GM19395 (cell line): ENCODE measurements at regions not wholly inside any gene's neighbourhood (a gene's known extent, or its start where the extent isn't known, plus 50 kb on each side); places are given as distances from the start of the nearest gene placed in this dataset.
"Not testable (repeated sequence)": the region's sequence is repeated elsewhere in the genome, so short reads cannot be mapped to it uniquely, and the experiment has no call there.

Source experiments
- ATAC-seq: cut with Tn5 transposase; IDR thresholded peaks from one replicate; pipeline ENCODE4 v1.9.1; 2021; ENCODE audit warnings: mild to moderate bottlenecking, moderate library complexity; ENCODE audit not compliant: unreplicated experiment

- ATAC-seq: no peak
Observed at GRCh38 chr3:110957247-110958025, 114.2 kb upstream of the NECTIN3 start.

GRCh38 chr3:110958313-110959147 is 113.1 kb upstream of the NECTIN3 start:
- ATAC-seq: no peak

DNA sequence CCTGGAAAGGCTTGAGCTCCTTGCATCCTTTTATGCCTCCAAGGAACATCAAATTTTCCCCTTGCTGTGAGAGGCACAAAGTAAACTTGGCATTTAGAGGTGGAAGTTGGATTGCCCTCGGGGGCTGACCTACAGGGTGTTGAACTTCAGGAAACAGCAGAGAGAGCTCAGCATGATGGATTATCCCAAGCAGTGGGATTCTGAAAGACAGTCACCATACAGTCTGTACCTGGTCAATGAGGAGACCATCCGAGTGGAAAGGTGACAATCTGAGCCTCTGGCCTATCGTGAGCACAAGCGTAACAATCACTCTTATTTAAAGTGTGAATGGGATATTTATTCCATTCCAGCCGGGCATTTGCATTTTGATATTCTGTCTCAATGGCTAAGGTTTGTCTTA is 105.6 kb upstream of the NECTIN3 start:
- ATAC-seq: no peak

- no peak for ATAC-seq
Observed at GRCh38 chr3:110966966-110967663, 104.5 kb upstream of the NECTIN3 start.

- no peak for ATAC-seq
Observed at GRCh38 chr3:110968076-110968475, 103.5 kb upstream of the NECTIN3 start.

DNA sequence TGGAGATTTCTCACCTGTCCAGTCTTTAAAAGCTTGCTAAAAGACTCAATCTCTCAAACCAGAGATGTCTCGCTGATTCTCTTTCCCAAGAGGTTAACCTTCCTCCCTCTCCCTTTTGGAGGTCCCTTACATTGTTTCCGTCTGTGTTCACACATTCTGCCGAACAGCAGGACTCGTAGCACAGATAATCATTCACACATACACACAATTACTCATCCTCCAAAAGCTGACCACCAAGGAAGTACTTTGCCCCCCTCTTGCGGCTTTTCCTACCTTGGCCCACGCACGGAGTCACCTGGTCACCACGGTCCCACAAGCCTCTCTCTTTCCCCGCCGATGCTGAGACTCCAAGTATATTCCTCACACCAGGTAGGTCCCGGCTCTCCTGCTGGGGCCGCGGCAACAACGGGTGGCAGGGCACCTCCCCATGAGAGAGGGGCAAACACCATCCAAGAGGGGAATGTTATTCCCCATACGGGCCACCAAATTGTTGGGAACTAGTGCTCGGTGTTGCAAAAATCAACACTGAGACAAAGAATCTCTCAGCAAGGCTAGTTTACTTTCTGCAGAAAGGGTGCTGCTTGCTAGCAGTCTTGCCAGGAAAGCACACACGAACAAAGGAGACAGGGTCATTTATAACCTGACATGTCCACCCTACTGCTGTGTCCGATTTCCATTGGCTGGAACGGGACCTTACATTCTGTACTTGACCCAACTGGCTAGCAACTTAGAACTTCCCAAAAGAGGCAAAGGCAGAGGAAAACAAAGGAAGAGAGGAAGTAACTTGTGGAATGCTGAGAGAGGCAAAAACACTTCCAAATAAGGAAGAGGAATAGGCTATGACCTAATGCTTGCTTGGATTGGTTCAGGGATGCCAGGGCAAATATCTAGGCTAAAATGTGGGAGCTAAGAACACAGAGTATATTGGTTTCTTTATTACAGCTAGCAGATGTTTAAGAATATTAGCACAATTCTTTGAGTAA is 102.1 kb upstream of the NECTIN3 start:
- no peak for ATAC-seq

DNA sequence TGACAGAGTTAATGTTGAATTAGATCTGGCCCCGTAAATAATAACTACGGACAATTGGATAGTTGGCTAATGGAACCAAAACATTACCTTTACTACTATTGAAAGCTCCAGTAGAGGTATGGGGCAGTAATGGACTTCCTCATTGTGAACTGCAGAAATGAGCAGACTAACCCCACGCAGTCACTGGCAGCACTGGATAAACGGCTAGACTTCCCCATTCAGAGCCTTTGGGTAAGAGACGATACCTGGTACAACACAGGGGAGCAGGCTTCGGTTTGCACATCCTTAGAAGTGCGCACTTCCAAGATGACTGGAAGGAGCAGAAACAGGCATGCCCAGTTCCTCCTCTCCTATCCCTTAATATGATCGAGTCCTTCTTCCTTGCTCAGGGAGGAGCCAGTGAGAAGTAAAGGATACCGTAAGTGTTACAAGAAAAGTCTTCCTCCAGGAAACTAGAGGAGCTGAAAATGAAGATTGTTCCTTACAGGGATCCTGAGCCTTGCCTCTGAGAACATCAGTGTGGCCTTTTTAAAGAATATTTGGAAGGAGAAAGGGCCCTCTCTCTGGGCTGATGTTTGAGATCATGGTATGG is 100.5 kb upstream of the NECTIN3 start:
- ATAC-seq: no peak

- ATAC-seq: no peak
Observed at GRCh38 chr3:110973263-110973895, 98.2 kb upstream of the NECTIN3 start.

DNA sequence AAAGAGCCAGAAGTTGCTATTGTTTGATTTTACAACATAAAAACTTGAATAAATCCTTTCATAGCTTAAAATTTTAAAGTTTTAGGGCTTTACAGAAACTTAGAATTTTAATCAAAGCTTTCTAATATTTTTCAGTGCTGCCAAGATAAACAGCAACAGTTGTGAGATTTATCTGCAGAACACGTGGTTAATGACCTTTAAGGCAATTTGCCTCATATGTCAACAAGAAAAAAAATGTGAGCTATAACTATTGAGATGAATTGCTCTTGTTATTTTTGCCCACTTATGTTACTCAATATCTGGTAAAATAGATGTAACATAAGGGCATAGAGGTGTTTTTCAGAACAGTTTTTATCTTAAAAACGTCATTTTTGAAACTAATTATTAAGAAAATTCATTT is 96.7 kb upstream of the NECTIN3 start:
- ATAC-seq: no peak

DNA sequence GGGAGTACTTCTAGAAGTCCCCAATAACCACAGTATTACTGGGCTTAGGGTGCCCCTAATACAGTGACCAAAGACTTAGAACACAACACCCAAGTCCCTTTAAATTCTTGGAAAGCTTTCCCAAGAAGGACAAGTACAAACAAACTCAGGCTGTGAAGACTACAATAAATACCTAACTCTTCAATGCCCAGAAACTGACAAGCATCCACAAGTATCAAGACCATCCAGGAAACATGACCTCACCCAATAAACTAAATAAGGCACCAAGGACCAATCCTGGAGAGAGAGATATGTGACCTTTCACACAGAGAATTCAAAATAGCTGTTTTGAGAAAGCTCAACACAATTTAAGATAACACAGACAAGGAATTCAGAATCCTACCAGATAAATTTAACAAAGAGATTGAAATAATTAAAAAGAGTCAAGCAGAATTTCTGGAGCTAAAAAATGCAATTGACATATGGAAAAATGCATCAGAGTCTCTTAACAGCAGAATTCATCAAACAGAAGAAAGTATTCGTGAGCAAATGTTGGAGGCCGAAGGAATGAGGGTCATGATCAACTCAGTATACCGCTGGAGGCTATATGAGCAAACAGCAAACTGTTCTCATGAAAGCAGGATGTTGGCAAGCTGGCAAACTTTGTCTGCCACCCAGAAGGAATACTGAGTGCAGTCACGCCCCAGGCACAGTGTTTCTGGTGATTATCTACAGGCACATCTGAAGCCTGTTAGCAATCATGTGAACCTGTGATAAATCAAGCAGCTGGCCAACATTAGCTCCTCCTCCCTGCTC is 87.0 kb upstream of the NECTIN3 start:
- no peak for ATAC-seq

GRCh38 chr3:110989446-110989845 is 82.2 kb upstream of the NECTIN3 start:
- ATAC-seq: no peak

DNA sequence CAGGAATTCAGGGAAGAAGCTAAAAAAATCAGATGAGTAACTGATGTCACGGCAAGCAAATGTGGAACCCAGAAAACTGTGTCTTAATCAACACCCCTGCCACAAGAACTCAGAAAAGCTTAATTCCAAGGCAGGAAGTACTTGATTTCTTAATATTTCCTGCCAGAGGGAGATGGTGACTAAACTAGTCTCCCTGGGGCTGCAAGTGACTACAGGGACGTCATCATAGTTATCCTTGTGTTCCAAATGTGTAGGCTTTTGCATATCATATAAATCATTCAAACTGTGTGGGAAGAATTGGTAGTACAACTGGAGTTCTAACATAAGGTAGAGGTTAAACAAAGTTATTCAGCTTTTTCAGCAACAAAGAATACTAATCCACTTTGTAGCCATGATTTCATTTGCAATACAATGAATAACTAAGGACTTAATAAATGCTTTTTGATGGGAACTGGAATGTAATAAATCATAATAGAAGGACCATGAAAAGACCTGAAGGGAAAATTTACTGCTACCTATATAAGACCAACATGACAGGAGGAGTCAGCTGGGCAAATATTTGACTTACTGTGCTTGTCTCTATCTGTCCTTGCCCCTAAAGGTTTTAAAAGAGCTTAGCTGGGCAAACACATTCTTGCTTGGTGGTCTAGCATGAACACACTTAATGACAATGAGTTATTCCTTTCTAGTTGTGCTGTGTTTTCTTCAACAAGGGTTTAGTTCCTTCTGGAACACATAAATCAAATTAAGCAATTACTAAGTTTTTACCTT is 76.0 kb upstream of the NECTIN3 start:
- no peak for ATAC-seq

GRCh38 chr3:110998766-110999165 is 72.8 kb upstream of the NECTIN3 start:
- ATAC-seq: not testable (repeated sequence)

DNA sequence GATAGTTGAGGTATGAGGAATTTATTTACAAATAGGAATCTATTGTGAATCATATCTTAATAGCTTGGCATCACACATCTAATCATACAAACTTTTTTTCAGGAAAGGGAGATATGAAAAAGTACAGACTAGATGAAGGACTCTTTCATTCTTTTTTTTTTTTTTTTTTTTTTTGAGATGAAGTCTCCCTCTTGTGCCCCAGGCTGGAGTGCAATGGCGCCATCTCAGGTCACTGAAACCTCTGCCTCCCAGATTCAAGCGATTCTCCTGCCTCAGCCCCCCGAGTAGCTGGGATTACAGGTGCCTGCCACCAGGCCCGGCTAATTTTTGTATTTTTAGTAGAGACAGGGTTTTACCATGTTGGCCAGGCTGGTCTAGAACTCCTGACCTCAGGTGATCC is 65.1 kb upstream of the NECTIN3 start:
- not testable (repeated sequence) for ATAC-seq

- no peak for ATAC-seq
Observed at GRCh38 chr3:111012388-111013248, 59.0 kb upstream of the NECTIN3 start.
